ENCODE measurements at regions not wholly inside any gene's neighbourhood (a gene's known extent, or its start where the extent isn't known, plus 50 kb on each side); places are given as distances from the start of the nearest gene placed in this dataset.

DNA sequence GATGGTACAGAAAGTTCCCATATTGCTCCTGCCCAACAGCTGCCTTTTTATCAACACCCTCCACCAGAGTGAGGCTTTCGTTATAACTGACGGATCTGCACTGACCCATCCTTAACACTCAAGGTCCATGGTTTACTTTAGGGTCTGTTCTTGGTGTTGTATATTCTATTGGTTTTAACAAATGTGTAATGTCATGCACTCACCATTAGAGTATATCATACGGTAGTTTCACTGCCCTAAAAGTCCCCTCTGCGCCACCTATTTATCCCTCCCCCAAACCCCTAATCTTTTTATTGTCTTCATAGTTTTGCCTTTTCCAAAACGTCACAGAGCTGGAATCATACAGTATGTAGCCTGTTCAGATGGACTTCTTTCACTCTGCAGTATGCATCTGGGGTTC is 102.8 kb upstream of the TNS3 start:
- H3K36me3 Mint-ChIP-seq: no peaks in the 10 kb centered on the region
- ATAC-seq (ENCODE audit: low read depth): no peak

DNA sequence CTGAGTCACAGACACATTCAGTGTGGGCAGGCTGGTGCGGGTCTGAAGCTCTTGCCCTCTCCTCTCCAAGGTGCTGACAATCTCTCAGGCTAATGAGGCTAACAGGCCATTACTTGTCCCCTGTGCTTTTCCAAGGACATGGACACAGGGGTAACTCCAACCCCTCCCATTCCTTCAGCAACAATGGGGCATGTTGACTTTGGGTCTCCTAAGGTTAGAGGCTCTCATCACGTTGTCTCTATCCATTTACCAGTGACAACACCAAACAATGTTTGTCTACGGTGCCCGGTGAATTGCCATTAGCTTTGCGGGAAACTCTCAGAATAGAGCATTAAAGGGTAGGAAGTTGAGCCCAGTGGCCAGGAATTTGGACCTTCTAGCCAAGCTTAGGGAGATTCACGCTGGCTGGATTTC is 101.6 kb upstream of the TNS3 start:
- Mint-ChIP-seq H3K27me3 (no peaks in the 10 kb centered on the region), H3K9me3 (no peaks in the 10 kb centered on the region), H3K4me3 (no peak overlapping the region), H3K27ac (no peak overlapping the region), H3K4me1 (peaks cover 16% of the 10 kb centered on the region), H3K36me3 (no peaks in the 10 kb centered on the region)
- DNase-seq (ENCODE audit: low spot score in 2 of 2): no peak
- ATAC-seq (ENCODE audit: low read depth): no peak

More for the DNA sequence above, 102.8 kb upstream of the TNS3 start:
- H3K27me3 Mint-ChIP-seq: no peaks in the 10 kb centered on the region
- no peak overlapping the region for H3K4me3 Mint-ChIP-seq
- peaks cover 19% of the 10 kb centered on the region for H3K4me1 Mint-ChIP-seq
- H3K9me3 Mint-ChIP-seq: no peaks in the 10 kb centered on the region
- peak overlapping the region; percentile 63 for H3K27ac Mint-ChIP-seq
- no peak for DNase-seq (ENCODE audit: low spot score in 2 of 2)

DNA sequence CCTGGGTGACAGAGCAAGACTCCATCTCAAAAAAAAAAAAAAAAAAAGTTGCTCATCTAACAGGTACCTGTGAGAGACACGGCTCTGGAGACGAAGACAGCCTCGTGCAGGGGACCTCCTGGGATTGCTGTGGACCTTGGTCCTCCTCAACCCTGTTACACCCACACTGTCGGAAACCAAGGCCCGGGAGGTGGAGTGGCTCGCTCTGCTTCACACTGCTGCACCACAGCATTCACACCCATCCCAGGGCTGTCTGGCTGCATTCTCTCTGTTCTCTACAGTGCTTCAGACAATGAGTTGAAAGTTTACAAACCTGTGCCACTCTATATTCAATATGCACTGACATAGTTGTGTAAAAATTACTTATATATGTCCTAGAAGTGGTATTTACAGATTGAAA is 101.0 kb upstream of the TNS3 start:
- H3K9me3 Mint-ChIP-seq: no peaks in the 10 kb centered on the region
- peaks cover 18% of the 10 kb centered on the region for H3K4me1 Mint-ChIP-seq
- no peak overlapping the region for H3K27ac Mint-ChIP-seq
- no peak overlapping the region for H3K4me3 Mint-ChIP-seq
- ATAC-seq (ENCODE audit: low read depth) (no peak), DNase-seq (ENCODE audit: low spot score in 2 of 2) (no peak)
- H3K36me3 Mint-ChIP-seq: no peaks in the 10 kb centered on the region
- H3K27me3 Mint-ChIP-seq: no peaks in the 10 kb centered on the region

DNA sequence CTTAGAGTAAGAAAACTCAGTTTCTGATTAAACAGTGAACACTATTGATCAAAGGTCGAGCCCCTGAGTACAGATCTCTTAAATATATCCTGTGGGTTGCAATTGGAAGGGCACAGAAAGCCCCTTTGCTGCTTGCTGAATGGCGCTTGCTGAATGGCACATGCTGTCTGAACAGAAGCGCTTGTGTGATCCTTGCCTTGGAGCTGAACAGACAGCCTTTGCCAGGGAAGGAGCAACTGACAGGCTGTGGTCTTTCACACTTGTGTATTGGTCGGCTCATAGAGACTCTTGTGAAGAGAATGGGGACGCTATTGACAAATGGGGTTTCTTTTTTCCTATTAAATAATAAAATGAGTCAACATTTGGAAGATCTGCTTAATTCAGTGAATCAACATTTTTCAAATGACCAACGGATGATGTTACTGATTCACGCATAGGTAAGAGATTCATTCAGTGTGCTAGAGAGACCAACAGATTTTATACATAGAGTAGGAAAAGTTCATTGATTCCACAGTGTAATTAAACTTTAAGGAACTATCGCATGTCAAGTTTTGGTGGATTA is 99.4 kb upstream of the TNS3 start:
- Mint-ChIP-seq H3K27ac (no peak overlapping the region), H3K9me3 (peaks cover 7% of the 10 kb centered on the region), H3K4me1 (peaks cover 21% of the 10 kb centered on the region), H3K27me3 (no peaks in the 10 kb centered on the region), H3K4me3 (no peak overlapping the region), H3K36me3 (peaks cover 5% of the 10 kb centered on the region)
- ATAC-seq (ENCODE audit: low read depth): no peak
- DNase-seq (ENCODE audit: low spot score in 2 of 2): no peak

DNA sequence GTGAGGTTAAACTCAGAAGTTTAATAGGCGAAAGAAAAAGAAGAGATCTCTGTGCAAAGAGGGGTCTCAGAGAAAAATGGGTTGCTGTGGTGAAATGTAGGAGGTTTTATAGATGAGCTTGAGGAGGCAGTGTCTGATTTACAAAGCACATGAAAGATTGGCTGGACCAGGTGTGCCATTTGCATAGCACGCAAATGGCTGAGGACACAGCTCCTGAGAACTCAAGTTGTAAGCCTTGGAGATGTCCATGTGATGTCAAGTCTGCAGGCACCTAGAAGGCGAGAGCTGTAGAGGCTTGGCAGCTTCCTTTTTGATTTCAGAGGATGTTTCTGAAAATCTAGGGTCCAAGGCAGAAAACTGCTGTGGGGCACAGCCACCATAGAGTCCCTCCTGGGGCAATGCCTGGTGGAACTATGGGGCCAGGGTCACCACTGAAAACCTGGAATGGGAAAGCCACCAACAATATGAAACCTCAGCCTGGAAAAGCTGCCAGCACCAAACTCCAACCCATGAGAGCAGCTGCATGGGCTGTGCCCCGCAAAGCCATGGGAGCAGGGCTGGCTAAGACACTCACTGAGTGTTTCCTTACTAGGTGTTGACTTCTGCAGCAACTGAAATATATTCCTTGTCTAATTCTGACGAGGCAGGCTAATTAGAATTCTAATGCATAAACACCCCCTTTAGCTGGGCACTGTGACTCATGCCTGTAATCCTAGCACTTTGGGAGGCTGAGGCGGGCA is 96.9 kb upstream of the TNS3 start:
- no peak for ATAC-seq (ENCODE audit: low read depth)
- H3K4me3 Mint-ChIP-seq: no peak overlapping the region

DNA sequence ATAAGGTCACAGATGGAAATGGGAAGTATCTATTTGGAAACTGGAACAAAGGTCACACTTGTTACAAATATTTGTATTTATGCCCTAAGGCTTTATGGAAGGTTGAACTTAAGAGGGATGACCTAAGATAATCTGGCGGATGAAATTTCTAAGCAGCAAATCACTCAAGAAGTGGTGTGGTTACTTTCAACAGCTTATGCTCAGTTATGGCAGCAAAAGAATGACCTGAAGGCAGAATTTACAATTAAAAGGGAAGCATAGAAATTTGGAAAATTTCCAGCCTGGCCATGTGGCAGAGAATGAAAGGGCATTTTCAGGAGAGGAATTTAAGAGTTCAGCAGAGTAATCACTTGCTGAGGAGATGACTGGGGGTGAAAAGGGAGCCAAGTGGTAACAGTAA is 95.8 kb upstream of the TNS3 start:
- Mint-ChIP-seq H3K9me3 (peaks cover 7% of the 10 kb centered on the region), H3K4me3 (no peak overlapping the region), H3K4me1 (peaks cover 23% of the 10 kb centered on the region), H3K36me3 (peaks cover 5% of the 10 kb centered on the region), H3K27me3 (no peaks in the 10 kb centered on the region), H3K27ac (no peak overlapping the region)
- DNase-seq (ENCODE audit: low spot score in 2 of 2) (no peak), ATAC-seq (ENCODE audit: low read depth) (no peak)

More for the DNA sequence above, 96.9 kb upstream of the TNS3 start:
- peaks cover 7% of the 10 kb centered on the region for H3K9me3 Mint-ChIP-seq
- DNase-seq (ENCODE audit: low spot score in 2 of 2): no peak
- H3K27me3 Mint-ChIP-seq: no peaks in the 10 kb centered on the region
- H3K27ac Mint-ChIP-seq: no peak overlapping the region
- H3K36me3 Mint-ChIP-seq: peaks cover 5% of the 10 kb centered on the region
- H3K4me1 Mint-ChIP-seq: peaks cover 20% of the 10 kb centered on the region

DNA sequence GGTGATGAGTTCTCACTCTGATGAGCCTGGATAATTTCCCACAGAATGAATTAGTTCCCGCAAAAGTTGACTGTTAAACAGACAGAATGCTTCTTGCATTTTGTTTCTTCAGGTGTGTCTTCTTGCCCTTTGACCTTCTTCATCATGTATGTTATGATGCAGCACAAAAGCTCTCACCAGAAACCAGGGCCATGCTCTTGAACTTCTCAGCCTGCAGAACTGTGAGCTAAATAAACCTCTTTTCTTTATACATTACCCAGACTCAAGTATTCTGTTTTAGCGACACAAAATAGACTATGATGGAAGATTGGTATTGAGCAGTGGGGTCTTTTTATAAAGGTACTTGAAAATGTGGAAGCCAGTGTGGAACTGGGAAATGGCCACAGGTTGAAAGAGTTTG is 95.2 kb upstream of the TNS3 start:
- H3K9me3 Mint-ChIP-seq: peaks cover 7% of the 10 kb centered on the region
- H3K4me1 Mint-ChIP-seq: peaks cover 28% of the 10 kb centered on the region
- H3K36me3 Mint-ChIP-seq: peaks cover 5% of the 10 kb centered on the region
- no peaks in the 10 kb centered on the region for H3K27me3 Mint-ChIP-seq
- no peak overlapping the region for H3K27ac Mint-ChIP-seq
- ATAC-seq (ENCODE audit: low read depth) (no peak), DNase-seq (ENCODE audit: low spot score in 2 of 2) (no peak)
- H3K4me3 Mint-ChIP-seq: no peak overlapping the region

DNA sequence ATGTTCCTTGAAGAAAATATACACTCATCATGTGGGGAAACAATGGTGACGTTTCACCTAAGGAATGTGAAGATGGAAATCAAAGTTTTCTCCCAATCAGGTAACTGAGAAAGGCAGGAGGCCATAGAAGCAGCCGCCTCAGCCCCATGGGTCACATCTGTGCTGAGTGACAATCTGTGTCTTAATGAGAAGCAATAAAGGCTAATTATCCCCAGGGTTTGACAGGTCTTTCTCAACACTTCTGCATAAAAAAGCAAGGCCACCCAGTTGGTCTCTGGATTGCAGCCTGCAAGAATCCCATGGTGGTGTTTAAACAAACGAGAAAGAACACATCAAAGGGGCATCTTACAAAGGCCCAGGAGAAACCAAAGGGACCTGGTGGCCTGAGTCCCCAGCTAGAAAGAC is 91.1 kb upstream of the TNS3 start:
- DNase-seq (ENCODE audit: low spot score in 2 of 2) (no peak), ATAC-seq (ENCODE audit: low read depth) (no peak)
- Mint-ChIP-seq H3K36me3 (peaks cover 5% of the 10 kb centered on the region), H3K4me1 (peaks cover 48% of the 10 kb centered on the region), H3K9me3 (peaks cover 7% of the 10 kb centered on the region), H3K27me3 (no peaks in the 10 kb centered on the region), H3K27ac (peak overlapping the region; percentile 93), H3K4me3 (no peak overlapping the region)

DNA sequence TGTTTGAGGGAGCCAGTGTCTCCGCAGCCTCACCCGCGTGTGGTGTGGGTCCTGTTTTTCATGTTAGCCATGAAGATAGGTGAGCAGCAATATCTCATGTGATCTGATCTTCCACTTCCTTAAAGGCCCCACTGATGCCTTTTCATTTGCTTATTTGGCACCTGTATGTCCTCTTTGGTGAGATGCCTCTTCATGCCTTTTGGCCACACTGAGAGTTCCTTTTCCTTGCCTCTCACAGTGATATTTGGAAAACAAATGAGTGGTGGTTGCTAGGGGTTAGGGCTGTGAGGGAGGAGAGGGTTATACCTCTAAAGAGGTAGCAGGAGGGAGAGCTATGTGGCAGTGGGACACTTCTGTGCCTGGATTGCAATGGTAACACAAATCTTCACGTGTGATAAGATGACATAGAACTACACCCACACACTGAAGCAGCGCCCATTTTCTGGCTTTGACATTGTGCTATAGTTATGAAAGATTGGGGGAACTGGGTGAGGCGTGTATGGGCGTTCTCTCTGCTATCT is 90.4 kb upstream of the TNS3 start:
- ATAC-seq (ENCODE audit: low read depth) (peak; percentile 31), DNase-seq (ENCODE audit: low spot score in 2 of 2) (peak; percentile 23 to 25)
- H3K9me3 Mint-ChIP-seq: peaks cover 2% of the 10 kb centered on the region
- peaks cover 3% of the 10 kb centered on the region for H3K36me3 Mint-ChIP-seq
- H3K27ac Mint-ChIP-seq: peak overlapping the region; percentile 93
- H3K4me1 Mint-ChIP-seq: peaks cover 44% of the 10 kb centered on the region
- no peaks in the 10 kb centered on the region for H3K27me3 Mint-ChIP-seq
- peak overlapping the region; percentile 5 for H3K4me3 Mint-ChIP-seq

DNA sequence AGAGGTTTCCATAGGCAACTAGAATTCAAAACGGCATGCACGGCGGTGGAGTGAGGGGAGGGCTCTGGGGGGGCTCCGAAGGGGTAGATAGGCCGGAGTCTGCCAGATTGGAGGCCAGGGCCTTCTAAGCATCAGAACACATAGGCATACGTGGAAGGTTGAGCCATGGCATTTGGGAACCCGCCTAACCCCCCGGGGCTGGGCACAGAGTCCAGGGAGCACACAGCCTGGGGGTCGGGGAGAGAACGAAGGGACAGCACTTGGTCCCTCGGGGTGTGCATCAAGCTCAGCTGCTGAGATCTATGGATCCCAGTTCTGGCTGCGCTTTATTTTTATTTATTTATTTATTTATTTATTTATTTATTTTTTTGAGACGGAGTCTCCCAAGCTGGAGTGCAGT is 89.4 kb upstream of the TNS3 start:
- no peak overlapping the region for H3K4me3 Mint-ChIP-seq
- ATAC-seq (ENCODE audit: low read depth) (no peak), DNase-seq (ENCODE audit: low spot score in 2 of 2) (no peak)
- H3K4me1 Mint-ChIP-seq: peaks cover 44% of the 10 kb centered on the region
- H3K27ac Mint-ChIP-seq: peak overlapping the region; percentile 93
- no peaks in the 10 kb centered on the region for H3K27me3 Mint-ChIP-seq
- H3K36me3 Mint-ChIP-seq: no peaks in the 10 kb centered on the region
- no peaks in the 10 kb centered on the region for H3K9me3 Mint-ChIP-seq

DNA sequence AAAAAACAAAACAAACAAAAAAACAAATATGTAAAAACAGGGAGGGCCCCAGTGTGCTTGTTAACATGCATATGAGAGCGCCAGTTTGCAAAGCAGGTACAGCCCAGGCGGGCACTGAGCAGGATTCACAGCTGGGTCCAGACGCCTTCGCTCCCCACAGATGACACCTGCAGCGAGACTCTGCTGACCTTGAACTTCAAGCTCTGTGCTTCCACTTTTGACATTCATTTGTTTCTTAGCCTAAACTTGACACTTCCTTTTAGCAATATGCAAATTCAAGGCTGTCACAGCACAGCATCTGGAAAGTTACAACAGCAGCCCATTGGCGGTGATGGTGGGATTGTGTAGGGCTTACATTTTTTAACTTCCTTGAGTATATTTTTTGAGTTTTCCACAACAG is 88.8 kb upstream of the TNS3 start:
- Mint-ChIP-seq H3K36me3 (no peaks in the 10 kb centered on the region), H3K9me3 (no peaks in the 10 kb centered on the region), H3K4me3 (peak overlapping the region; percentile 34), H3K27me3 (no peaks in the 10 kb centered on the region), H3K27ac (peak overlapping the region; percentile 93), H3K4me1 (peaks cover 44% of the 10 kb centered on the region)
- ATAC-seq (ENCODE audit: low read depth) (peak; percentile 71), DNase-seq (ENCODE audit: low spot score in 2 of 2) (peak; percentile 62 to 77)

DNA sequence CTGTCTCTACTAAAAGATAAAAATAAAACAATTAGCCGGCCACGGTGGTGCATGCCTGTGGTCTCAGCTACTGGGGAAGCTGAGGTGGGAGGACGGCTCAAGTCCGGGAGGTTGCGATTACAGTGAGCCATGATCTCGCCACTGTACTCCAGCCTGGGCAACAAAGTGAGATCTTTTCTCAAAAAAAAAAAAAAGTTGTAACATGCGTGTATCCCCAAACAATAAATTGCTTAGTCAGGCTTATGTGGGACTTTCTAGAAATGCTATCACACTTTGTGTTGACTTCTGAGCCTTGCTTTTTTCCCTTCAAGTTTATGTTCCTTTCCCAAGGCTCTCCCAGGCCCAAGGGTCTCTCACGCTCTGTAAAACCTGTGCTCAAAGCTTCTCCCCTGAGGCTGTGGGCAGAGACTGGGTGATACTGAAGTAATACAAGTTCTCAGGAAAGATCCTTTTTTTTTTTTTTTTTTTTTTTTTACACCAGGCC is 88.0 kb upstream of the TNS3 start:
- ATAC-seq (ENCODE audit: low read depth) (no peak), DNase-seq (ENCODE audit: low spot score in 2 of 2) (peak; percentile 21 to 47)
- peaks cover 47% of the 10 kb centered on the region for H3K4me1 Mint-ChIP-seq
- no peaks in the 10 kb centered on the region for H3K27me3 Mint-ChIP-seq
- H3K36me3 Mint-ChIP-seq: no peaks in the 10 kb centered on the region
- peak overlapping the region; percentile 41 for H3K4me3 Mint-ChIP-seq
- H3K9me3 Mint-ChIP-seq: no peaks in the 10 kb centered on the region
- peak overlapping the region; percentile 93 for H3K27ac Mint-ChIP-seq

DNA sequence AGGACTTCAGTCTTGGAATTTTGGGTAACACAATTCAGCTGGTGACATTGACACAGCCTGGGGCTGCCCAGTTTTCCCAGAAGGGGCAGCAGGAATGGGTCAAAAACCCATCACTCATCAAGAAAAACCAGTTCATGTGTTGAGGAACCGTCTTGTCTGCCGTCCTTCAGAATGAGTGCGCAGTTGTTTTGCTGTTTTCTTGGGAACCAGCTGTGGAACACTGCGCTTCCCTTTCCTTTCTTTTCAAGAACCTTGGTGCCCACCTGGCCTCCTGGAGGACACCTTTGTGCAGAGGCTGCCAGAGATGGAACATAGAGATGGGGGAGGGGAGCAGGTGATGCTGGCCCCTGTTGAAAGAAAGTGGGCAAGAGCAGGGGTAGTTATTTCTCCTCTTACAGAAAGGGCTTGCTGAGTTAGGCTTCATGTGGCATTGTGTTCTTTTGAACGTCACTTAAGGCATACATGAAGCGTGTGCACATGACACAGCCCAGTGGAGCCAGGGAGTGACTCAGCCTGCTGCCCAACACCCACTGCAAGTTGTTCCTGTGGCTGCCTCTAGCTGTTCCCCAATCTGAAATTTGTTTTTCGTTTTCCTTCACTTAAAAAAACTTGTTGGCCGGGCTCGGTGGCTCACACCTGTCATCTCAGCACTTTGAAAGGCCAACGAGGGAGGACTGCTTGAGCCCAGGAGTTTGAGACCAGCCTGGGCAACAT is 87.4 kb upstream of the TNS3 start:
- no peaks in the 10 kb centered on the region for H3K36me3 Mint-ChIP-seq
- H3K4me1 Mint-ChIP-seq: peaks cover 42% of the 10 kb centered on the region
- peak overlapping the region; percentile 41 for H3K4me3 Mint-ChIP-seq
- DNase-seq (ENCODE audit: low spot score in 2 of 2) (peak; percentile 72 to 82), ATAC-seq (ENCODE audit: low read depth) (peak; percentile 76)
- H3K27ac Mint-ChIP-seq: peak overlapping the region; percentile 93
- H3K9me3 Mint-ChIP-seq: no peaks in the 10 kb centered on the region
- no peaks in the 10 kb centered on the region for H3K27me3 Mint-ChIP-seq

DNA sequence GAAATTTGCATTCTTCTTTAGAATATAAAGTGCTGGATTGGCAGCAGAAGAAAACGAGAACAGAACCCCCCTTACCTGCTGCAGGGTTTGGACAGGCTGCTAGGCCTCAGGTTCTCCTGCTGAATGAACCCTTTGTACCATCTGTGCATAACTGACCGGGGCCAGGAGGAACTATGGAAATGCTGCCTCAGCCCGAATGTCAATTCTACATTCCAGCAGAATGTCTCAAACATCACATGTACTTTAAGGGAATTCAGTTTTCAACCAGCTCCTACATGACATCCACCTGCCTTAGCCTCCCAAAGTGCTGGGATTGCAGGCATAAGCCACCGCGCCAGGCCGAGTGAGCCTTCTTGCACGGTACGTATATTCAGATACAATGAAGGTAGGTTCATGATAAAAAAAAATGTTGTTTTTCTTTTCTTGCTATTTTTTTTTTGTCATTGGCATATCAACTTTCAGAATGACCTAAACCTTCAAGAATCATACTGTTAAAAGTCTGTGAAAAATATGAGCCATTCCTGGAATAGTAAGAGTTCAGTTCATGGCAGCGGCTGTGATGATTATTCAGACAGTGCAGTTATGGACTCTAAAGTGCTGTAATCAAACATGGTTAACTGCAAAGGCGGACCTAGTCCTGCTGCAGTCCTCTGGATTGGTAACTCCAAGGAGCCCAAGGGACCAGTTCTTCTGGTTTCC is 84.4 kb upstream of the TNS3 start:
- no peak overlapping the region for H3K27ac Mint-ChIP-seq
- ATAC-seq (ENCODE audit: low read depth) (no peak), DNase-seq (ENCODE audit: low spot score in 2 of 2) (no peak)
- H3K9me3 Mint-ChIP-seq: no peaks in the 10 kb centered on the region
- H3K4me3 Mint-ChIP-seq: no peak overlapping the region
- no peaks in the 10 kb centered on the region for H3K27me3 Mint-ChIP-seq
- no peaks in the 10 kb centered on the region for H3K36me3 Mint-ChIP-seq
- H3K4me1 Mint-ChIP-seq: peaks cover 32% of the 10 kb centered on the region
